Progenitor cell of endocrine pancreas (in vitro differentiated cells): ENCODE measurements at regions not wholly inside any gene's neighbourhood (a gene's known extent, or its start where the extent isn't known, plus 50 kb on each side); places are given as distances from the start of the nearest gene placed in this dataset.
"Not testable (repeated sequence)": the region's sequence is repeated elsewhere in the genome, so short reads cannot be mapped to it uniquely, and the experiment has no call there.

Experiments
- DNase-seq: peaks from one replicate; pipeline ENCODE4 v3.0.0; 2021; ENCODE audit warnings: low spot score; ENCODE audit not compliant: unreplicated experiment
- H3K27ac Mint-ChIP-seq: 2 replicates; pipeline ENCODE4 v1.8.0; 2021; ENCODE audit warnings: mild to moderate bottlenecking, moderate library complexity, mixed read lengths
- H3K27me3 Mint-ChIP-seq: 2 replicates; pipeline ENCODE4 v1.8.0; 2021; ENCODE audit warnings: mixed read lengths
- H3K36me3 Mint-ChIP-seq: 2 replicates; pipeline ENCODE4 v1.8.0; 2022; ENCODE audit warnings: mixed read lengths; ENCODE audit not compliant: insufficient read depth
- H3K4me1 Mint-ChIP-seq: 2 replicates; pipeline ENCODE4 v1.8.0; 2021; ENCODE audit warnings: low read depth, mixed read lengths
- H3K4me3 Mint-ChIP-seq: 2 replicates; pipeline ENCODE4 v1.8.0; 2021; ENCODE audit warnings: low read depth, mild to moderate bottlenecking, moderate library complexity, mixed read lengths
- H3K9me3 Mint-ChIP-seq: 2 replicates; pipeline ENCODE4 v1.8.0; 2021; ENCODE audit warnings: low read depth, mixed read lengths
- TF ChIP-seq, protein P1 (sequence below): fragments of 200-600 bp; sonication (generic); IDR thresholded peaks from one replicate; pipeline ENCODE4 v1.5.0; 2021; ENCODE audit warnings: antibody characterized with exemption, mild to moderate bottlenecking; ENCODE audit not compliant: unreplicated experiment

DNA sequence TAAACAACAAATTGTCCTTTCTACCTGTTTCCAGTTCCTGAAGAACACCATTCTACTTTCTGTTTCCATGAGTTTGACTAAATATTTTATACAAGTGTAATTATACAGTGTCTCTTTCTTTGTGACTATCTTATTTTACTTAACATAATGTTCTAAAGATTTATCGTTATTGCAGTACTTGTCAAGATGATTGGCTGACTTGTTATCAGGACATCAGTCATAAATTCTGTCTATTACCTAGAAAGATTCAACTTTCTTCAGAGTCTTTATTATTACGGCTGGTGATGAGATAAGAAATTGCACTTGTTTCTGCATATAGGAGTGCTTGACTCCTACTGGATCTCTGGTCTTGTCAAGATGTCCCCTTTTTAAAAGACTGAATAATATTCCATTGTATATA is 93.9 kb upstream of the ZNF92 start:
- Mint-ChIP-seq H3K27me3 (no peaks in the 10 kb centered on the region), H3K9me3 (peaks cover 25% of the 10 kb centered on the region), H3K4me1 (no peaks in the 10 kb centered on the region), H3K27ac (no peak overlapping the region), H3K4me3 (no peak overlapping the region), H3K36me3 (peaks cover 15% of the 10 kb centered on the region)
- TF ChIP-seq, protein P1, sequence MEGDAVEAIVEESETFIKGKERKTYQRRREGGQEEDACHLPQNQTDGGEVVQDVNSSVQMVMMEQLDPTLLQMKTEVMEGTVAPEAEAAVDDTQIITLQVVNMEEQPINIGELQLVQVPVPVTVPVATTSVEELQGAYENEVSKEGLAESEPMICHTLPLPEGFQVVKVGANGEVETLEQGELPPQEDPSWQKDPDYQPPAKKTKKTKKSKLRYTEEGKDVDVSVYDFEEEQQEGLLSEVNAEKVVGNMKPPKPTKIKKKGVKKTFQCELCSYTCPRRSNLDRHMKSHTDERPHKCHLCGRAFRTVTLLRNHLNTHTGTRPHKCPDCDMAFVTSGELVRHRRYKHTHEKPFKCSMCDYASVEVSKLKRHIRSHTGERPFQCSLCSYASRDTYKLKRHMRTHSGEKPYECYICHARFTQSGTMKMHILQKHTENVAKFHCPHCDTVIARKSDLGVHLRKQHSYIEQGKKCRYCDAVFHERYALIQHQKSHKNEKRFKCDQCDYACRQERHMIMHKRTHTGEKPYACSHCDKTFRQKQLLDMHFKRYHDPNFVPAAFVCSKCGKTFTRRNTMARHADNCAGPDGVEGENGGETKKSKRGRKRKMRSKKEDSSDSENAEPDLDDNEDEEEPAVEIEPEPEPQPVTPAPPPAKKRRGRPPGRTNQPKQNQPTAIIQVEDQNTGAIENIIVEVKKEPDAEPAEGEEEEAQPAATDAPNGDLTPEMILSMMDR: no peak
- DNase-seq: no peak

- peaks cover 13% of the 10 kb centered on the region for H3K9me3 Mint-ChIP-seq
- TF ChIP-seq, protein P1: no peak
- no peak overlapping the region for H3K27ac Mint-ChIP-seq
- peaks cover 9% of the 10 kb centered on the region for H3K36me3 Mint-ChIP-seq
- no peaks in the 10 kb centered on the region for H3K4me1 Mint-ChIP-seq
- no peak overlapping the region for H3K4me3 Mint-ChIP-seq
- H3K27me3 Mint-ChIP-seq: no peaks in the 10 kb centered on the region
- no peak for DNase-seq
These were observed 96.8 kb upstream of the ZNF92 start for GRCh38 chr7:65276822-65277221.

- Mint-ChIP-seq H3K4me1 (peaks cover 13% of the 10 kb centered on the region), H3K27ac (peak overlapping the region; percentile 71), H3K4me3 (peak overlapping the region; percentile 91)
- not testable (repeated sequence) for H3K36me3 Mint-ChIP-seq, H3K9me3 Mint-ChIP-seq, H3K27me3 Mint-ChIP-seq, DNase-seq
These were observed 102.2 kb upstream of the ZNF92 start for GRCh38 chr7:65271502-65271901.

GRCh38 chr7:65269150-65269856 is 104.4 kb upstream of the ZNF92 start:
- peak overlapping the region; percentile 91 for H3K4me3 Mint-ChIP-seq
- TF ChIP-seq, protein P1: no peak
- H3K36me3 Mint-ChIP-seq: peaks cover 3% of the 10 kb centered on the region
- H3K9me3 Mint-ChIP-seq: peaks cover 4% of the 10 kb centered on the region
- peak; percentile 84 for DNase-seq
- H3K4me1 Mint-ChIP-seq: peaks cover 21% of the 10 kb centered on the region
- peak overlapping the region; percentile 99 for H3K27ac Mint-ChIP-seq
- no peaks in the 10 kb centered on the region for H3K27me3 Mint-ChIP-seq

DNA sequence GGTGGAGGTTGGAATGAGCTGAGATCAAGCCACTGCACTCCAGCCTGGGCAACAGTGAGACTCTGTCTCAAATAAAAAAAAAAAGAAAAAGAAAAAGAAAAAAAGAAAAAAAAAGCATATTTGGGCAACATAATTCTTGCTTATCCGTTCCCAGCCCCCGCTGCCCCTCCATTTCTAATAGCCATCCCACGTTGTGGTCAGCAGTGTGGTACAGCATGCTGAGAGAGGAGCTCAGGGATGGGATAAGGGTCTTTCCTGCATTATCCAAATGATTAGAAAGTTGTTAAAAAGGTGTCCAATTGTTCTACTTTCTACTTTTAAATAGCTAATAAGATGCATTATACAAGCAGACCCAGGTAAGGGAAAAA is 104.9 kb upstream of the ZNF92 start:
- TF ChIP-seq, protein P1: no peak
- peak overlapping the region; percentile 91 for H3K4me3 Mint-ChIP-seq
- H3K27ac Mint-ChIP-seq: no peak overlapping the region
- DNase-seq: no peak
- peaks cover 4% of the 10 kb centered on the region for H3K9me3 Mint-ChIP-seq
- no peaks in the 10 kb centered on the region for H3K27me3 Mint-ChIP-seq
- H3K36me3 Mint-ChIP-seq: peaks cover 3% of the 10 kb centered on the region
- peaks cover 21% of the 10 kb centered on the region for H3K4me1 Mint-ChIP-seq

GRCh38 chr7:65265933-65266519 is 107.6 kb upstream of the ZNF92 start:
- no peaks in the 10 kb centered on the region for H3K9me3 Mint-ChIP-seq
- H3K27me3 Mint-ChIP-seq: no peaks in the 10 kb centered on the region
- TF ChIP-seq, protein P1: no peak
- peaks cover 22% of the 10 kb centered on the region for H3K4me1 Mint-ChIP-seq
- peak overlapping the region; percentile 52 for H3K27ac Mint-ChIP-seq
- no peak overlapping the region for H3K4me3 Mint-ChIP-seq
- H3K36me3 Mint-ChIP-seq: no peaks in the 10 kb centered on the region
- DNase-seq: no peak
